H1 (cell line): ENCODE measurements at regions not wholly inside any gene's neighbourhood (a gene's known extent, or its start where the extent isn't known, plus 50 kb on each side); places are given as distances from the start of the nearest gene placed in this dataset.

Experiments used
- BRCA1 ChIP-seq: IDR thresholded peaks from 2 replicates; pipeline ENCODE4 v1.6.1; 2012; ENCODE audit warnings: low read depth, low read length, improper control_type of control experiment
- EGR1 ChIP-seq: IDR thresholded peaks from 2 replicates; pipeline ENCODE4 v1.6.1; 2011; ENCODE audit warnings: low read depth, low read length, borderline replicate concordance

- TF ChIP-seq BRCA1, result no peak
- TF ChIP-seq EGR1, result no peak
Measured at GRCh38 chr11:15727520-15727914, 612.8 kb downstream of the INSC start (continued).
